HCEC 1CT (cell line): ENCODE measurements at regions not wholly inside any gene's neighbourhood (a gene's known extent, or its start where the extent isn't known, plus 50 kb on each side); places are given as distances from the start of the nearest gene placed in this dataset.
"Not testable (repeated sequence)": the region's sequence is repeated elsewhere in the genome, so short reads cannot be mapped to it uniquely, and the experiment has no call there.

Experiments
- DNase-seq: peaks from one replicate; pipeline ENCODE4 v3.0.0-alpha.2; 2017

- DNase-seq = no peak
These were observed 195.1 kb upstream of the CTNND2 start for GRCh38 chr5:12099296-12099695.

- peak; percentile 39 for DNase-seq
These were observed 191.6 kb upstream of the CTNND2 start for GRCh38 chr5:12095808-12096281.

DNA sequence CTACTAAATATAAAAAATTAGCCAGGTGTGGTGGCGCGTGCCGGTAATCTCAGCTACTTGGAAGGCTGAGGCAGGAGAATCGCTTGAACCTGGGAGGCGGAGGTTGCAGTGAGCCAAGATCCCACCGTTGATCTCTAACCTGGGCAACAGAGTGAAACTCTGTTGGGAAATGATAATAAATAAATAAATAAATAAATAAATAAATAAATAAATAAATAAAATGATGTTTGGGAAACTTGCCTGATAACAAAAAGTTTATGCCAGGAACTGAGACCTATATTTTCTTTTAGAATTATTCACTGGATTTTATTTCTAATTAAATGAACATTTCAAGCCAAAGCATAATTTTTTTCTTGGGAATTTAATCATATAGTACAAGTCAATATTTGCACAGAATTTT is 189.3 kb upstream of the CTNND2 start:
- no peak for DNase-seq

DNA sequence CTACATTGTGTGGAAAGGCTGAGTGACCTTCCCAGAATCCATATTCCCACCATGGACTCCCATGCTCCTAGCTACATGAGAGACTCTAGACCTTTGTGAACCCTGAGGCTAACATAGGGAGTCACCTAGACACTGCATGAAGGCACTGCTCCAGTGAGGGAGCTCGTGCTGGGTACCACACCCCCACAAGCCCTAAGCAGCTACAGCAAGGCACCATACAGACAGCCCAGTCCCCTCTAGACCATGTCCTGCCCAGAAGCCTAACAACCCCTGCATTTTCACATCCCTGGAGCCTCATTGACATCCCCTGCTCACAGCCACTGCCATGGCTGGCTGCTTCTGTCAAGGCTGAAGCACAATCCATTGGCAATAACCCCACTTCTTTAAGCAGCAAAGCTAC is 176.5 kb upstream of the CTNND2 start:
- DNase-seq = no peak

GRCh38 chr5:12078286-12078685 is 174.0 kb upstream of the CTNND2 start:
- DNase-seq = not testable (repeated sequence)

- no peak for DNase-seq
These were observed 169.2 kb upstream of the CTNND2 start for GRCh38 chr5:12073426-12073825.

GRCh38 chr5:12072441-12072840 is 168.2 kb upstream of the CTNND2 start:
- DNase-seq = no peak

- DNase-seq = no peak
These were observed 167.2 kb upstream of the CTNND2 start for GRCh38 chr5:12071455-12071854.

DNA sequence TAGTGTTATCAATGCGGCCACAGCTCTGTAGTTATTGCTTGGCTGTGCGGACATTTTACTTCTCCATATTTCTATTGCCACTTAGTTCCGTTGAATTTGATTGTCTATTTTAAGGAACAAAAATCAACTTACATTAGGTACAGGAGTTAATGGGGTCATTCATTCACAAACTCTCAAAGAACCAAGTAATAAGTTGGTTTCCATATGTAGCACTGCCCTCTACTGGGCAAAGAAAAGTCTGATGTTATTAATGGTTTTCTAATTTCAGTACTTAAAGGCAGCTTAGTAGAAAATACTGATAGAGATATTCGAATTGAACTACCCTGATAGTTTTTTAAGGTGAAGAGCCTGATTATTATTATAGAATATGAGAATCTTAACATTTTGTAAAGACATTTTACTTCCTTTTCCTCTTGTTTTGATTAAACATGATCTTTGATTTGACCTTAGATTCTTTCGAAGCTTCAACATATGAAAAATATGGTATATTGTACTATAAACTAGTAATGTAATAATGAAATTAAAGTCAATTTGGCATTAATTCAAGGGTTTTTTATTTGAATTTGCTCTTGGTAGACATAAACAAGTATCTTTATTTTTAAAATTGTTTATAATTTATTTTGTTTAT is 119.5 kb upstream of the CTNND2 start:
- peak; percentile 24 for DNase-seq

GRCh38 chr5:12022444-12022843 is 118.2 kb upstream of the CTNND2 start:
- DNase-seq = no peak

DNA sequence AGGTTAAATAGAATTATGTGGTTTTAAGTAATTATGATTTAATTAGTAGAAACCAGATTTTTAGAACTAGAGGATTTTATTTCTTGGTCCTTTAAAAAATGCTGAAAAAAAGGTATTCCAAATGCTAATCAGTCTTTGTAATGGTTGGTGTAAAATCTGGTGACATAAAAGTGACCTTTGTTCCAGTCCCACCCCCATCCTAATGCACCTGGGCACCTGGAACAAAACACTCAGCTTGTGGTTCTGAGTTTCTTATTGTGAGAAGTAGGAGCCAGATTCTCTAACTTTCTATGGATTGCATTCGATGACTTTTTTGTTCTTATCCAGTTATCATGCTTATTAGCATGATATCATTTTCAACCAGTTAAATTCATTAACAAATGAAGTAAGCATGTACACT is 115.1 kb upstream of the CTNND2 start:
- no peak for DNase-seq

DNA sequence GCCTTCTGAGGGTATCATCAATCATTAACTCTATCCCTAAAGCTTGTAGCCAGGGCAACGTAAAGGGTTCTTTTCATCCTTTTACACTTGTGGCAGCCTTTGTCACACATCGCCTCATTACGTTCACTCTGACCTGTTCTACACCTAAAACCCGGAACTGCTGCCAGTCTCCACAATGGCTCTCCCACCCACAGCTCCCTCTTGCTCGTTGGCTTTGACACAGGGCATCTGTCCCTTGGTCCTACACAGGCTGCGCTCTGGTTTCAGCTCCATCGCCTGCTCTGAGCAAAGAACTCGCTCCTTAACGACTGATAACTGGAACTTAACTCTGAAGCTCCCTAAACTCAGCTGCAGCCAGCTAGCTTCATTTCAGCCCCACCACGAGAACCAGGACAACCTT is 112.8 kb upstream of the CTNND2 start:
- DNase-seq = no peak

DNA sequence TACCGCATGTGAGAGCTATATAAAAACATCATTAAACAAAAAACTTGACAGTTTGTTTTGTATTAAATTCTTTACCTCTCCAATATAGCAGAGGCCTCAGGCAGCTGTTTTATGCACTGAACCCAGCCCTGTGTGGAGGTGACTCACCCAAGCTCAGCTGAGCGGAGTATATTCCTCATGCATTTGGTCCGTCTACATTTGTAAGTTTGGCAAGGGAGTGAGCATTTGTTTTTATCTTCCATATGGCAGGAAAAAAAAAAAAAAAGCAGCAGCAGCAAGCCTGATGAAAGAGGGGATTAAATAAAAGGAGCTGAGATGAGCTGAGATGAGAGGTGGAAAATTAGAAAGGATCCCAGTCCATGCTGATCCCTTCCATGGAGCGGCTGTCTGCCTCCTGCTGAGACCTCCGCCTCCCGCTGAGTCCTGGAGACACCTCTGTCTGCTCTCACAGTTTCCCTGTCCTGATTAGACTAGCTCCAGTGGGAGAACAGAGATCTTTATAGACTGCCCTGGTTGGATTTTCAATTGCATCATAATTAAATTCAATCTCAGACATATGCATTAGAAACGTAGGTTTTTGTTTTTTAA is 112.0 kb upstream of the CTNND2 start:
- DNase-seq = peak; percentile 17

GRCh38 chr5:12013351-12013750 is 109.1 kb upstream of the CTNND2 start:
- DNase-seq = no peak

DNA sequence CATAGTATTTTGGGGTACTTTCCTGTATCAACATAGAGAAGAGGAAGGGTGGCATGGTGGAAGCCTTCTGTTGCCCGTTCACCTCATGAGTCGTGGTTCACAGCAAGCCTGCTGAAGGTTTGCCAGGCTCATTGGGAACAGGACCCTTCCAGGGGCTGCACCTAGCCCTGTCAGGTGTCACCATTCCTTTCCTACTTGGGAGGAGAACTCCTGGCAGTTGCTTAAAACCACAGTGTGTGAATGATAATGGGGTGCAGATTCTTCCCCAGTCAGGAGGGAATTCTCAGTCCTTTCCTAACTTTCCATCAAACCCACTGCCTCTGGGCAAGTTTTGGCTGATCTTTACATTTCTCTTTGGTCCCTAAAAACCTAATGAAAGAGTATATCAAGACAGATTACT is 99.4 kb upstream of the CTNND2 start:
- no peak for DNase-seq

DNA sequence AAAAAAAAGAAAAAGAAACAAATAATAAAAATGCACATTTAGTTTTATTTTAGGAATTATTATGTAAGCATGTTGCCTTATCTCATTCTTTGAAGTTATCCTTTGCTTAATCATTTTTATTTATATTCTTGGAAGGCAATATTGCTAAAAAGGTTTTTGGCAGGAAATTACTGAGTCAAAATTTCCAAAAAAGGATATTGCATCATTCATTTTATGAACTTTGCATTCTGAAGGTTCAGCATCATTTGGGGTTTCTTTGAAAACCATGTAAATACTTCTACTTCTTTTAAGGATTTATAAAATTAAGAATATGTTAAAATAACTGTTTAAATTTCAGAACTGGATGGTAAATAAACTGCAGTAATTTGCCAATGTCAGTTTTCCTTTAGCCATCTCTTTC is 94.2 kb upstream of the CTNND2 start:
- DNase-seq = no peak

DNA sequence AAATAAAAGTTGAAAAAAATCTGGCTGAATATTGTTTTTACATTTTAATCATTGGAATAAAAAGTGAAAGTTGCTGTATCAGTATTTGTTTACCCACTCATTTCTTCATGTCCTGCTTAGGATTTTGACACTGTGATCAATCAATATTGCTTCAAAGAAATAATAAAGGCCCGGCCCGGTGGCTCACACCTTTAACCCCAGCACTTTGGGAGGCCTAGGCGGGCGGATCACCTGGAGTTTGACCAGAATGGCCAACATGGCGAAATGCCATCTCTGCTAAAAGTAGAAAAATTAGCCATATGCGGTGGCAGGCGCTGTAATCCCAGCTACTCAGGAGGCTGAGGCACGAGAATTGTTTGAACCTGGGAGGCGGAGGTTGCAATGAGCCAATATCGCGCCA is 93.7 kb upstream of the CTNND2 start:
- DNase-seq = no peak

DNA sequence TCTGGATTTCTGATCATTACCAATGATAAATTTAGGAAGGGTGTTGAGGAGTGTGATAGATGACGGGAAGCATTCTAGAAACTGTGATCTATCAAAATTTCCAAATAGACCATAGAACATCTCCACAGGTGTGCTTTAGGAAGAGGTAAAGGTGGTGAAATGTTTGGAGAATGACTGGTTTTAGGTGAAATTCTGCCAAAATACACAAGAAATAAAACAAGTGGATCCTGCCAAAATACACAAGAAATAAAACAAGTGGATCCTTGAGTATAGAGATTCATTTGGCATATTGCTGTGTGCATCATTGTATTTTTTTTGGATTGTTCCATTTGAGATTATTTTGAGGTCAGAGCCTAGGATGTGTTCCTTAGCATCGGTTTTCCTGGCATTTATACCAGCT is 88.3 kb upstream of the CTNND2 start:
- DNase-seq = no peak

GRCh38 chr5:11985993-11986392 is 81.7 kb upstream of the CTNND2 start:
- no peak for DNase-seq

GRCh38 chr5:11984196-11984595 is 80.0 kb upstream of the CTNND2 start:
- no peak for DNase-seq

DNA sequence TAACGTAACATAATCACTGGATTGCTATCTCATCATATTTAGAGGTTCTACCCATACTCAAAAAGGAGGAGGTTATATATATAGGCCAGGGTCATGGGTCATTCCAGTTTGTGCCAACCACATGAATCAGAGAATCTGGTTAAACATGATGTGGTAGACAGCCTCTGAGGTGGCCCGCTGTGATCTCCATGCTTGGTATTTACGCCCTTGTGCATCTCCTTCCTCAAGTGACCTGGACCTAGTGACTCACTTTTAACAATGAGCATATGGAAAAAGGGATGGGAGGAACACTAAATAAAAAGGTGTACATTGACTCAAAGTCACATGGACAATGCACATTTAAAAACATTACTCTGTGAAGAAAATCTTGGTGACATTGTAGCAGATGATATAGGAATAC is 77.7 kb upstream of the CTNND2 start:
- DNase-seq = no peak

- no peak for DNase-seq
These were observed 73.7 kb upstream of the CTNND2 start for GRCh38 chr5:11977904-11978303.

- no peak for DNase-seq
These were observed 69.2 kb upstream of the CTNND2 start for GRCh38 chr5:11973469-11973868.

DNA sequence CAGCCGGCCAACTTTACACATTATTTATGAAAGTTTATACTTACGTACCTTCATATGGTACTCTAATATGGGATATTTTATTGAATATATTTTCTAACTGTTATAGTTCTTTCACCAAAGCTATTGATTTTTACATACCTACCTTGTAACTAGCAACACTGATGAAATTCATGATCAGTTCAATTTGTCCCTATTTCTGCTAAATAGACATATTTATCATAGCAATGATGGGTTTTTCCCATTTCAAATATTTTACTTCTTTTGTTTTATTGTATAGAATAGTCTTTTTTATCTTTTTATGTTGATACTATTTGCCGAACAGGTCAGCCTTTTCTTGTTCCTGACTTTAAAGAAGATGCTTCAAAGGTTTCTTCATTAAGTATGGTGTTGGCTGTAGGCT is 59.0 kb upstream of the CTNND2 start:
- no peak for DNase-seq

GRCh38 chr5:11962122-11962521 is 57.9 kb upstream of the CTNND2 start:
- no peak for DNase-seq
